GM12872 (cell line): ENCODE measurements at regions not wholly inside any gene's neighbourhood (a gene's known extent, or its start where the extent isn't known, plus 50 kb on each side); places are given as distances from the start of the nearest gene placed in this dataset.

ENCODE experiments used
- CTCF ChIP-seq: IDR thresholded peaks from 3 replicates; pipeline ENCODE4 v1.5.1; 2011; ENCODE audit warnings: low read depth, mild to moderate bottlenecking, low read length, moderate library complexity; ENCODE audit not compliant: insufficient read depth

GRCh38 chr5:165913059-165913458 lies 2378.4 kb upstream of the WWC1 start:
- TF ChIP-seq CTCF = no peak

- no peak for TF ChIP-seq CTCF
These were observed 2377.0 kb upstream of the WWC1 start for GRCh38 chr5:165914456-165914855.

GRCh38 chr5:165919196-165919595 lies 2372.2 kb upstream of the WWC1 start:
- TF ChIP-seq CTCF = no peak

DNA sequence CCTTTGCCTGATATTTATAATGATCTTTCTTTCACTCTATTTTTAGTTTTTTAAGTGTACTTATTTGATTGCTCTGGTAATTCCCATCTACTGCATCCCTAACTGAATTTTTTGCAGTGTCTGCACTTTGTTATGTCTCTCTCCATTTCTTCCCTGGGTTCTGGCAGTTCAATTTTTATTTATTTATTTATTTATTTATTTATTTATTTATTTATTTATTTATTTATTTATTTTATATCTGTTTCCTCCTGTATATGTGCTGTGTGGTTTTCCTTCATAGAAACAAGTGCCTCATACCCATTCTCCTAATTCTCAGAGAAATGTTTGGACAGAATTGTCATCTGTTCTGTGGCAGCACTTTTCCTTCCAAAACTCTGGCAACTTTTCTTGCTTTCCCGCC lies 2370.8 kb upstream of the WWC1 start:
- no peak for TF ChIP-seq CTCF

DNA sequence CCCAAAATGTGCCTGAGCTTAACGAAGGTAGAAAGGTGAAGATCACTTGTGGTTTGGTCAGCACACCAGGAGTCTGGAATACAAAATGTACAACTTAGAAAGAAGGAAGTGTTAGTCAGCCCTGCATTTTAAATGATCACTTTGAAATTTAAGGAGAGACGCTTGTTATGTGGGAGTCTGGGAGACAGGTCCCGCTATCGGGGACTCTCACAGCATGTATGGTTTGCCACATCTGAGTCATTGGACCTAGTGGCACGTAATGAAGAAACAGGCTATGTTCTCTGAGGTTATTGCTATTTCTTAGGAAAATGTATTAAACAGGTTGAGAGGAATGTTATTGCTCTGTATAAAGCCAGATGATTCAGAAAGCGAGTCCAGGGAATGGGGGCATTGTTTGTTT lies 2362.5 kb upstream of the WWC1 start:
- TF ChIP-seq CTCF = no peak

DNA sequence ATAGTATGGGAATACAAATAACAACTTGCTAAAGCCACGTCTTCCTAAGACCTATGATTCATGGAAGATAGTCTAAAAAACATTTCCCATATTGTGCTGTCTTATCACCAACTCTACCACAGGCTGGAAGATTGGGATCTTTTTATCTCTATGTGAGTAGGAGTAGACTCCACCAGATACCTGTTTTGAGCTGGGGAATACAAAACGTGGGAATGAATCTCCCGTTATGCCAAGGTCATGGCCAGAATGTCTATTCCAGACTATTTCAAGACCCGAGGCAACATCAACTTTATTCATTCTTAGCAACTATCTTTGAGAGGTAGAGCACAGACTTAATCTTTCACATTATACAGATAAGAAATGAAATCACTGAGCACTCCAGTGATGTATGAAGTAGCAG lies 2350.9 kb upstream of the WWC1 start:
- no peak for TF ChIP-seq CTCF

DNA sequence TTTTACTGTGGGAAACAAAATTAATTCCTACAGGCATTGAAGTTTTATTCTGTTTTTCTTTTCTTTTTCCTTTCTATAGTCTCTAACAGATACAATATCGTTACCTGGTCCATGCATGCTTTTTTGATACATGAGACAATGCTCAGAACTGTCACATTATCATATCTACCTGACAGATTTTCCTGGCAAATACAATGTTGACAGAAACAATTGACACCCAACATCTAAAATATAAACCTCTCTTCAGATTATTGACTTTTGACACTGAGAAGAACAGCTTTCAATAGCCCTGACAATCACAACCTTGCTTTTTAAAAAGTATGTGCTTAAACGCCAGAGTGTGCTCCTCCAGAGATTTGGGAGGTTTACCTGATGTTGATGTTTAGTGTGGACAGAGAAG lies 2334.6 kb upstream of the WWC1 start:
- no peak for TF ChIP-seq CTCF

GRCh38 chr5:165981671-165982070 lies 2309.8 kb upstream of the WWC1 start:
- no peak for TF ChIP-seq CTCF
